ENCODE measurements at regions not wholly inside any gene's neighbourhood (a gene's known extent, or its start where the extent isn't known, plus 50 kb on each side); places are given as distances from the start of the nearest gene placed in this dataset.

GRCh38 chr20:50335866-50336265 is 145.2 kb downstream of the CEBPB start:
- ATAC-seq (ENCODE audit: insufficient read depth, low read depth) (no peak), DNase-seq (no peak)
- Histone ChIP-seq H3K36me3 (ENCODE audit: insufficient read depth, low read length) (no peaks in the 10 kb centered on the region), H4K20me1 (ENCODE audit: insufficient read depth, low read length) (peaks cover 10% of the 10 kb centered on the region), H3K4me1 (ENCODE audit: insufficient read depth, low read length) (peaks cover 36% of the 10 kb centered on the region), H2AFZ (ENCODE audit: low read depth, low read length) (no peak overlapping the region), H3K27ac (ENCODE audit: low read length) (no peak overlapping the region), H3K27me3 (ENCODE audit: insufficient read depth, low read length, poor library complexity) (peaks cover 4% of the 10 kb centered on the region), H3K4me2 (ENCODE audit: insufficient read depth, low read length) (no peak overlapping the region), H3K4me3 (ENCODE audit: low read depth in 1 of 2, low read length in 2 of 2) (no peak overlapping the region), H3K79me2 (ENCODE audit: insufficient read depth, low read length) (no peaks in the 10 kb centered on the region), H3K9me3 (ENCODE audit: insufficient read depth, low read length, severe bottlenecking) (no peaks in the 10 kb centered on the region), H3K9ac (ENCODE audit: low read depth, low read length) (no peak overlapping the region)
- no peak for TF ChIP-seq EZH2 (IDR thresholded peaks at IDR 0.05; ENCODE audit: borderline replicate concordance, low read depth, low read length, severe bottlenecking)
- TF ChIP-seq CTCF (IDR thresholded peaks at IDR 0.05; ENCODE audit: borderline replicate concordance, extremely low read depth, low read length, poor library complexity, severe bottlenecking) = no peak

- DNase-seq (no peak), ATAC-seq (ENCODE audit: insufficient read depth, low read depth) (no peak)
- H3K27me3 ChIP-seq (ENCODE audit: insufficient read depth, low read length, poor library complexity) = peaks cover 4% of the 10 kb centered on the region
- H3K4me2 ChIP-seq (ENCODE audit: insufficient read depth, low read length) = no peak overlapping the region
- H3K9ac ChIP-seq (ENCODE audit: low read depth, low read length) = no peak overlapping the region
- no peaks in the 10 kb centered on the region for H3K79me2 ChIP-seq (ENCODE audit: insufficient read depth, low read length)
- peaks cover 38% of the 10 kb centered on the region for H3K4me1 ChIP-seq (ENCODE audit: insufficient read depth, low read length)
- TF ChIP-seq CTCF (IDR thresholded peaks at IDR 0.05; ENCODE audit: borderline replicate concordance, extremely low read depth, low read length, poor library complexity, severe bottlenecking) (no peak), EZH2 (IDR thresholded peaks at IDR 0.05; ENCODE audit: borderline replicate concordance, low read depth, low read length, severe bottlenecking) (no peak)
- H3K36me3 ChIP-seq (ENCODE audit: insufficient read depth, low read length) = no peaks in the 10 kb centered on the region
- no peak overlapping the region for H3K4me3 ChIP-seq (ENCODE audit: low read depth in 1 of 2, low read length in 2 of 2)
- H2AFZ ChIP-seq (ENCODE audit: low read depth, low read length) = no peak overlapping the region
- no peaks in the 10 kb centered on the region for H3K9me3 ChIP-seq (ENCODE audit: insufficient read depth, low read length, severe bottlenecking)
- H4K20me1 ChIP-seq (ENCODE audit: insufficient read depth, low read length) = peaks cover 10% of the 10 kb centered on the region
- H3K27ac ChIP-seq (ENCODE audit: low read length) = no peak overlapping the region
Observed at GRCh38 chr20:50336661-50337060, 146.0 kb downstream of the CEBPB start.

GRCh38 chr20:50337521-50338466 is 147.2 kb downstream of the CEBPB start:
- no peak for DNase-seq
- peak overlapping the region; percentile 19; the same call in 1 of the 2 replicates for H3K9ac ChIP-seq (ENCODE audit: low read depth, low read length)
- no peaks in the 10 kb centered on the region for H3K9me3 ChIP-seq (ENCODE audit: insufficient read depth, low read length, severe bottlenecking)
- no peak overlapping the region for H2AFZ ChIP-seq (ENCODE audit: low read depth, low read length)
- H3K4me3 ChIP-seq (ENCODE audit: low read depth in 1 of 2, low read length in 2 of 2) = no peak overlapping the region
- no peak for ATAC-seq (ENCODE audit: insufficient read depth, low read depth)
- H3K27me3 ChIP-seq (ENCODE audit: insufficient read depth, low read length, poor library complexity) = peaks cover 2% of the 10 kb centered on the region
- TF ChIP-seq CTCF (IDR thresholded peaks at IDR 0.05; ENCODE audit: borderline replicate concordance, extremely low read depth, low read length, poor library complexity, severe bottlenecking) = no peak
- no peak for TF ChIP-seq EZH2 (IDR thresholded peaks at IDR 0.05; ENCODE audit: borderline replicate concordance, low read depth, low read length, severe bottlenecking)
- peak overlapping the region; percentile 78 for H3K27ac ChIP-seq (ENCODE audit: low read length)
- H3K4me1 ChIP-seq (ENCODE audit: insufficient read depth, low read length) = peaks cover 38% of the 10 kb centered on the region
- peaks cover 14% of the 10 kb centered on the region for H4K20me1 ChIP-seq (ENCODE audit: insufficient read depth, low read length)
- H3K4me2 ChIP-seq (ENCODE audit: insufficient read depth, low read length) = peak overlapping the region; percentile 63
- H3K79me2 ChIP-seq (ENCODE audit: insufficient read depth, low read length) = no peaks in the 10 kb centered on the region
- H3K36me3 ChIP-seq (ENCODE audit: insufficient read depth, low read length) = no peaks in the 10 kb centered on the region

Measured in DND-41 (cell line).